ENCODE measurements at regions not wholly inside any gene's neighbourhood (a gene's known extent, or its start where the extent isn't known, plus 50 kb on each side); places are given as distances from the start of the nearest gene placed in this dataset.

GRCh38 chr12:13369474-13370056, 173.0 kb downstream of the EMP1 start:
- no peak for TF ChIP-seq CTCF (IDR thresholded peaks at IDR 0.05)
- ATAC-seq (ENCODE audit: low FRiP score): no peak
- DNase-seq (ENCODE audit: low spot score): no peak

DNA sequence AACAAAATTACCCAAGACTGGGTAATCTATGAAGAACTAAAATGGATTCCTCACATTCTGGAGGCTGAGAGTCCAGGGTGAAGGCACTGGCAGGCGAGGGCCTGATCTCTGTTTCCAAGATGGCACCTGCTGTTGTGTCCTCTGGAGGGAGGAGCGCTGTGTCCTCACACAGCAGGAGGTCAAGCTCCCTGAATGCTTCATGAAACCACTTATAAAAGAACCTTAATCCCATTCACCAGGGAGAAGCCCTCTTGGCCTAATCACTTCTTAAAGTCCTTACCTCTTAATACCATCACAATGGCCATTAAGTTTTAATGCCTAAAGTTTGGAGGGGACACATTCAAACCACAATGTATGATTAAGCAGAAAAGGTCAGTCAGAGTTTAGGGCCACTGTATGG, 172.4 kb downstream of the EMP1 start:
- no peak for DNase-seq (ENCODE audit: low spot score)
- ATAC-seq (ENCODE audit: low FRiP score): no peak
- no peak for TF ChIP-seq CTCF (IDR thresholded peaks at IDR 0.05)

DNA sequence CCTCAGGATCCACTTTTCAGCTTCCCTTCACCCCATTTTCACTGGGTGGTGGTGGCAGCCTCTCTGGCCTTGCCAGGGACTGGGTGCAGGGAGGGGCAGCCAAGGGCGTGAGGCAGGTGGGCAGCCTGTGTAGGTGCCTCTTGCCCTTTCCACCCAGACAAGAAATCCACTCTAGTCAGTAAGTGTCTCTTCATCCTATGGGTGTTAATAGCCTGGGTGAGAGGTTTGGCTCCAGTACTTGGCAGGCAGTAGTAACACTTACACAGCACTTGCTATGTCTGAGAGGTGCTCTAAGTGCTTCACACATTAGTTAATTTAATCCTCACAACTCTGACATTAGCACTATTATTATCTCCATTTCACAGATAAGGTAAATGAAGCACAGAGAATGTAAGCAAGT, 171.9 kb downstream of the EMP1 start:
- DNase-seq (ENCODE audit: low spot score): no peak
- no peak for ATAC-seq (ENCODE audit: low FRiP score)
- no peak for TF ChIP-seq CTCF (IDR thresholded peaks at IDR 0.05)

DNA sequence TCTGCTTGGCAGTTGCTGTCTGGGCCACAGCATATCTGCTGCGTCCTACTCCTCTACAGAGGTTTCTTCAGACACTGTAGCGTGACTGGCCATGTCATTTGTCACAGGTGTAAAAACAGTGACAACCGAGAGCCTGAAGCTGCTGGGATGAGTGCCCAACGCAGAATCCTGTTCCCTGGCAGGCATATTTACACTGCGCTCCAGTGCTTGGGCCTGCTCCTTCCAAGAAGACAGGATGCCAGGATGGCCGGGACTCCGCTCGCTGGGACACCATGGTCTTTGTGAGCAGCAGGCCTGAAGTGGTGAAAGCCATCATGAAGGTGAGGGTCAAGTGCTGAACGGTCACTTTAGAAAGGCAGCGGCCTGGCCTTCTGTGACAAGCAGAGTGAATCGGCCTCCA, 171.4 kb downstream of the EMP1 start:
- no peak for DNase-seq (ENCODE audit: low spot score)
- no peak for ATAC-seq (ENCODE audit: low FRiP score)
- TF ChIP-seq CTCF (IDR thresholded peaks at IDR 0.05): no peak

DNA sequence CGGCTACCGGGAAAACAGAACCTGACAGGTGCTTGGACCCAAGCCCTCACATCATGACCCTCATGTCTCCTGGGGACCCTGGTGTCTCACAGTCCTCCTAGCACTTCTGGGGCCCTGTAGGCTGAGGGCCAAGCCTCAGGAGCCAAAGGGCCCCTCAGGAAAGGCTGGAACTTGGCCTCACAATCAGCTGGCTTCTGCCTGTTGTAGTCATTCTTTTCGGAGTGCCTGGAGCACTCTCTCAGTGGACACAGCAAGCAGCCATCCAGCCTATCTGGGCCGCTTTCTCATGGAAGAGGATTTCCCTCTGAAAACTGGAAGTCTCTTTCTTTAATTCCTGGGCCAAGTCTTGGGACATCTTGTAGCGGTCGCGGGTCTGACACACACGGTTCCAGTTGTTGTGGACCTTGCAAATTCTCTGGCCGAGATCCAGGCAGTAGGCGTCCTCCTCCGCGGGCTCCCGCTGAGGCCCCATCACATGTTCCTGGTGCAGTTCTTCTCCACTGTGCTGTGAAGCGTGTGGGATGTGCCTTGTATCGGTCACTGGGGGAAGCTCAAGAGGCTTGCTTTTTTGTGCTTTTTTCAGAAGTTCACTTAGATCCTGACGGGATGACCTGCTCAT, 169.3 kb downstream of the EMP1 start:
- DNase-seq (ENCODE audit: low spot score) (no peak), ATAC-seq (ENCODE audit: low FRiP score) (no peak)
- TF ChIP-seq CTCF (IDR thresholded peaks at IDR 0.05): no peak

DNA sequence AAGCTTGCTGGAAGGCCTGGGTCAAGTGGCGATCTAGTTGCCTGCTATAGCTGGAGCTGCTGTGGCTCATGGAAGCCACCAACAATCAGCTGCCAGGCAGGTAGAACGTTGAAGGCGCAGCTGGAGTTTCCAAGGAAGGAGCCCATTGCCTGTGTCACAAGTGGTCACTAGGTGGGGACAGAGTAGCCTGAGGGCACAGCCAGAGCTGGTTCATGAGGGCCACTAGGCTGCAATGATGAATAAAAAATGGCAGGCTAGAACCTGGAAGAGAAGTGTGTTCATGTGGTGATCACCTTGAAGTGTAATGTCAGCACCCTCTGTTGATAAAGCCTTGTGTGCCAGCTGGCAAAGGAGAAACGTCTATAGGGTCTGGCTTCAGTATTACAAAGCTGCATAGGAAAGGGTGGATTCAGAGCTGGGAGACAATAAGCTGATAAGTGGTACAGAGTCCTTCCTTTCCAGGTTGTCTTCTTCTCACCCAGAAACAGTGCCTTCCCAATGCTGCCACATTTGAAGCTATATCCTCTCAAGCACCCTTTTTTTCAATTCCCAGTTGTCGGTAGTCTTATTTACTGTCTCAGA, 165.8 kb downstream of the EMP1 start:
- ATAC-seq (ENCODE audit: low FRiP score) (no peak), DNase-seq (ENCODE audit: low spot score) (no peak)
- TF ChIP-seq CTCF (IDR thresholded peaks at IDR 0.05): peak in 1 of 3 donors; percentile 26

DNA sequence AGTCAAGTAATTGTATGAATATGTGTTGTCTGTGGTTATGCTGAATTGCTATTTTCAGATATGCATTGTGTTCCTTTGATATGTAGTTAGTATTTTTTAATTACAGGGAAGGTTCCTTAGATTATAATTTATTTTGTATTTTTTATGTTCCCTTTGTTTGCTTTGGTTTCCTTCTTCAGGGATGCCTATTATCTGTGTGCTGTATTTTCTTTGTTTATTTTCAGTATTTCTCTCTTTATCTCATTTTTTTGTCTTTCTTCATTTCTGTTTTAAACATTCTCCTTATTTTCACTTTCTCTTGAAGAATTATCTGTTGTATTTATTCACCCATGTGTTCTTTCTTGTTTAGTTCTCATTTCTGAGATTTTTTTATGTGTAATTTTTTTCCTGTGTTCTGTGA, 163.1 kb downstream of the EMP1 start:
- DNase-seq (ENCODE audit: low spot score) (no peak), ATAC-seq (ENCODE audit: low FRiP score) (no peak)
- TF ChIP-seq CTCF (IDR thresholded peaks at IDR 0.05): no peak
